ENCODE measurements at regions not wholly inside any gene's neighbourhood (a gene's known extent, or its start where the extent isn't known, plus 50 kb on each side); places are given as distances from the start of the nearest gene placed in this dataset.

DNA sequence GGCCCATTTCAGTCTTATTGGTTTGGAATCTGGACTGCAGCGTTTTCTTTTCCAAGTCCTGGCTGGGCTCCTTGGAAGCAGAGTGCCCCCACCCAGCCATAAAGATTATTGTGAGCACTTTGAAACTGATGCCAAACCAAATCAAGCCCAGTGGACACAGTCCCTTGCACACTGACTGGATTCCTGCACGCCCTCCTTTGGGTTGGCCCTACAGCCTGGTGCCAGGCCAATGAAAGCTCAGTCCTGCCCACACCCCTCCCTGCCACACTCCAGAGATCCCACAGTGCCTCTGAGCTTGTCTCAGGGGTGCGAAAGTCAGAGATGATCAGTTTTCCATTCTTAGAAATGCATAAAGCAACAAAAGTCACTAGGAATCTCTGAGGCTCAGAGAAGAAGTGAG lies 181.9 kb downstream of the CETN3 start:
- Histone ChIP-seq H3K79me2 (replicated peaks; ENCODE audit: insufficient read depth, low read length) (no peaks in the 10 kb centered on the region), H3F3A (ENCODE audit: insufficient read depth, low read length, poor library complexity, severe bottlenecking) (no peaks in the 10 kb centered on the region), H3K27ac (ENCODE audit: low read length) (no peak overlapping the region), H2AFZ (ENCODE audit: low read depth, low read length) (no peak overlapping the region), H3K27me3 (ENCODE audit: insufficient read depth, low read depth, low read length) (no peaks in the 10 kb centered on the region), H3K36me3 (ENCODE audit: insufficient read depth, low read length) (no peaks in the 10 kb centered on the region), H3K9me3 (ENCODE audit: low read length) (no peaks in the 10 kb centered on the region), H3K9me2 (ENCODE audit: insufficient read depth, low read length) (no peaks in the 10 kb centered on the region), H3K4me3 (ENCODE audit: low read length) (no peak overlapping the region), H3K9ac (ENCODE audit: low read length) (no peak overlapping the region), H3K4me2 (ENCODE audit: low read length) (no peak overlapping the region), H4K20me1 (ENCODE audit: insufficient read depth) (no peaks in the 10 kb centered on the region)
- no peak for TF ChIP-seq RAD21 (conservative IDR thresholded peaks at IDR 0.05)
- TF ChIP-seq, protein P1, sequence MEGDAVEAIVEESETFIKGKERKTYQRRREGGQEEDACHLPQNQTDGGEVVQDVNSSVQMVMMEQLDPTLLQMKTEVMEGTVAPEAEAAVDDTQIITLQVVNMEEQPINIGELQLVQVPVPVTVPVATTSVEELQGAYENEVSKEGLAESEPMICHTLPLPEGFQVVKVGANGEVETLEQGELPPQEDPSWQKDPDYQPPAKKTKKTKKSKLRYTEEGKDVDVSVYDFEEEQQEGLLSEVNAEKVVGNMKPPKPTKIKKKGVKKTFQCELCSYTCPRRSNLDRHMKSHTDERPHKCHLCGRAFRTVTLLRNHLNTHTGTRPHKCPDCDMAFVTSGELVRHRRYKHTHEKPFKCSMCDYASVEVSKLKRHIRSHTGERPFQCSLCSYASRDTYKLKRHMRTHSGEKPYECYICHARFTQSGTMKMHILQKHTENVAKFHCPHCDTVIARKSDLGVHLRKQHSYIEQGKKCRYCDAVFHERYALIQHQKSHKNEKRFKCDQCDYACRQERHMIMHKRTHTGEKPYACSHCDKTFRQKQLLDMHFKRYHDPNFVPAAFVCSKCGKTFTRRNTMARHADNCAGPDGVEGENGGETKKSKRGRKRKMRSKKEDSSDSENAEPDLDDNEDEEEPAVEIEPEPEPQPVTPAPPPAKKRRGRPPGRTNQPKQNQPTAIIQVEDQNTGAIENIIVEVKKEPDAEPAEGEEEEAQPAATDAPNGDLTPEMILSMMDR (IDR thresholded peaks at IDR 0.05; ENCODE audit: poor library complexity, severe bottlenecking): no peak
- TF ChIP-seq TAF1 (IDR thresholded peaks at IDR 0.05; ENCODE audit: low read depth): no peak
- TF ChIP-seq EZH2 (IDR thresholded peaks at IDR 0.05; ENCODE audit: borderline replicate concordance, insufficient read depth, low read length, poor library complexity, severe bottlenecking): no peak
- TF ChIP-seq MXI1 (conservative IDR thresholded peaks at IDR 0.05; ENCODE audit: poor library complexity, severe bottlenecking): no peak
- TF ChIP-seq EP300 (conservative IDR thresholded peaks at IDR 0.05; ENCODE audit: poor library complexity, severe bottlenecking): no peak
- no peak for TF ChIP-seq SMC3 (conservative IDR thresholded peaks at IDR 0.05; ENCODE audit: poor library complexity)
- TF ChIP-seq POLR2AphosphoS5 (IDR thresholded peaks at IDR 0.05): no peak
- TF ChIP-seq, protein P2, sequence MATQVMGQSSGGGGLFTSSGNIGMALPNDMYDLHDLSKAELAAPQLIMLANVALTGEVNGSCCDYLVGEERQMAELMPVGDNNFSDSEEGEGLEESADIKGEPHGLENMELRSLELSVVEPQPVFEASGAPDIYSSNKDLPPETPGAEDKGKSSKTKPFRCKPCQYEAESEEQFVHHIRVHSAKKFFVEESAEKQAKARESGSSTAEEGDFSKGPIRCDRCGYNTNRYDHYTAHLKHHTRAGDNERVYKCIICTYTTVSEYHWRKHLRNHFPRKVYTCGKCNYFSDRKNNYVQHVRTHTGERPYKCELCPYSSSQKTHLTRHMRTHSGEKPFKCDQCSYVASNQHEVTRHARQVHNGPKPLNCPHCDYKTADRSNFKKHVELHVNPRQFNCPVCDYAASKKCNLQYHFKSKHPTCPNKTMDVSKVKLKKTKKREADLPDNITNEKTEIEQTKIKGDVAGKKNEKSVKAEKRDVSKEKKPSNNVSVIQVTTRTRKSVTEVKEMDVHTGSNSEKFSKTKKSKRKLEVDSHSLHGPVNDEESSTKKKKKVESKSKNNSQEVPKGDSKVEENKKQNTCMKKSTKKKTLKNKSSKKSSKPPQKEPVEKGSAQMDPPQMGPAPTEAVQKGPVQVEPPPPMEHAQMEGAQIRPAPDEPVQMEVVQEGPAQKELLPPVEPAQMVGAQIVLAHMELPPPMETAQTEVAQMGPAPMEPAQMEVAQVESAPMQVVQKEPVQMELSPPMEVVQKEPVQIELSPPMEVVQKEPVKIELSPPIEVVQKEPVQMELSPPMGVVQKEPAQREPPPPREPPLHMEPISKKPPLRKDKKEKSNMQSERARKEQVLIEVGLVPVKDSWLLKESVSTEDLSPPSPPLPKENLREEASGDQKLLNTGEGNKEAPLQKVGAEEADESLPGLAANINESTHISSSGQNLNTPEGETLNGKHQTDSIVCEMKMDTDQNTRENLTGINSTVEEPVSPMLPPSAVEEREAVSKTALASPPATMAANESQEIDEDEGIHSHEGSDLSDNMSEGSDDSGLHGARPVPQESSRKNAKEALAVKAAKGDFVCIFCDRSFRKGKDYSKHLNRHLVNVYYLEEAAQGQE (IDR thresholded peaks at IDR 0.05; ENCODE audit: borderline replicate concordance): no peak

DNA sequence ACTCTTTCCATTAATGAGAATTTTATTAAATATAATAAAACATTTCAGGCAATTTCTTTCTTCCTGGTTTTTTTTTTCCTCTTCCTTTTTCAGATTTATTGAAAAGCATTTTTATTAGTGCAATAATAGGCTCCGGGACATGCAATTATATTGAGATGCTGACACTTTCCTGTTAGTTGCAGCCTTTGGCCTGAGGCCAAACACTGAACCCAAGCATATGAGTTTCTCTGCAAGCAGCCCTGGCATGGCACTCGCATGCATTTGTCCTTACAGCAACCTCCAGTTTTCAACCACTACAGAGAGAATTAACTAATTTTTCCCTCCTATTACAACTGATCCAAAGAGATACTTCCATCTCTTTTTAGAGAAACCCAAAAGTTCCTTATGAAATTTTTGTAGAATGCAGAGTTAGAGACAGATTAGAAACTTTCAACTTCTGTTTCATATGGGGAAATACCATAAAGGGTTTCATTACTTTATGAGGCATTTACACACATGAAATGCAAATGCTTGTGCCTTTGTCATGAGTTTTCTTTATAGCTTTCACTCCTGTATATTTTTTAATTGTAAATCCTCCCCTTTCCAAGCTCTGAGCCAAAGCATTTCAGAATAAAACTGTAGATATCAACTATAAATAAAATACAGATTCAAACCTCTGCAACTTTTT lies 183.0 kb downstream of the CETN3 start:
- Histone ChIP-seq H3K36me3 (ENCODE audit: insufficient read depth, low read length) (no peaks in the 10 kb centered on the region), H3F3A (ENCODE audit: insufficient read depth, low read length, poor library complexity, severe bottlenecking) (no peaks in the 10 kb centered on the region), H3K27ac (ENCODE audit: low read length) (no peak overlapping the region), H3K9me3 (ENCODE audit: low read length) (no peaks in the 10 kb centered on the region), H3K4me2 (ENCODE audit: low read length) (no peak overlapping the region), H3K9me2 (ENCODE audit: insufficient read depth, low read length) (no peaks in the 10 kb centered on the region), H3K4me3 (ENCODE audit: low read length) (no peak overlapping the region), H4K20me1 (ENCODE audit: insufficient read depth) (no peaks in the 10 kb centered on the region), H3K9ac (ENCODE audit: low read length) (no peak overlapping the region), H3K79me2 (replicated peaks; ENCODE audit: insufficient read depth, low read length) (no peaks in the 10 kb centered on the region), H3K27me3 (ENCODE audit: insufficient read depth, low read depth, low read length) (no peaks in the 10 kb centered on the region), H2AFZ (ENCODE audit: low read depth, low read length) (no peak overlapping the region)
- TF ChIP-seq POLR2AphosphoS5 (IDR thresholded peaks at IDR 0.05) (no peak), TAF1 (IDR thresholded peaks at IDR 0.05; ENCODE audit: low read depth) (no peak)
- TF ChIP-seq, protein P2 (IDR thresholded peaks at IDR 0.05; ENCODE audit: borderline replicate concordance): no peak

Data from neural cell (in vitro differentiated cells).